Esophagus squamous epithelium (tissue), 5 donors: ENCODE measurements at regions not wholly inside any gene's neighbourhood (a gene's known extent, or its start where the extent isn't known, plus 50 kb on each side); places are given as distances from the start of the nearest gene placed in this dataset.
"Not testable (repeated sequence)": the region's sequence is repeated elsewhere in the genome, so short reads cannot be mapped to it uniquely, and the experiment has no call there.

ENCODE experiments used
- DNase-seq: peaks from one replicate; lab custom pipeline; 2025; lab: John Stamatoyannopoulos, UW
- H3K27ac ChIP-seq, 4 donors: fragments of 200-600 bp; sonication (generic); one replicate each; pipeline ENCODE4 v1.5.1; 2016 to 2019; ENCODE audit warnings: mild to moderate bottlenecking in 1 of 4
- H3K27me3 ChIP-seq, 4 donors: fragments of 200-600 bp; sonication (generic); 1 replicate in 3 of 4; 2 replicates in 1 of 4; pipeline versions ENCODE4 v1.5.1 to v1.6.0; 2017 to 2021; ENCODE audit warnings: antibody characterized with exemption in 1 of 4
- H3K36me3 ChIP-seq, 3 donors: fragments of 200-600 bp; sonication (generic); one replicate each; pipeline ENCODE4 v1.5.1; 2016 to 2019
- H3K4me1 ChIP-seq, 3 donors: fragments of 200-600 bp; sonication (generic); one replicate each; pipeline ENCODE4 v1.5.1; 2017 to 2019
- H3K4me3 ChIP-seq, 4 donors: fragments of 200-600 bp; sonication (generic); 1 replicate in 3 of 4; 2 replicates in 1 of 4; pipeline ENCODE4 v1.5.1; 2016 to 2019; ENCODE audit warnings: mild to moderate bottlenecking in 2 of 4, moderate library complexity in 1 of 4
- H3K9me3 ChIP-seq, 3 donors: fragments of 200-600 bp; sonication (generic); one replicate each; pipeline ENCODE4 v1.5.1; 2016 to 2019
- POLR2A ChIP-seq, 4 donors: fragments of 450-650 bp; IDR thresholded peaks; one replicate each; pipeline ENCODE4 v1.6.1; 2017; ENCODE audit warnings: antibody characterized with exemption in 4 of 4, mild to moderate bottlenecking in 4 of 4, moderate library complexity in 3 of 4
- WGBS, 2 donors: methylation state at CpG; one replicate each; pipeline ENCODE4 v1.1.5; 2018; 5-methylcytosine and 5-hydroxymethylcytosine counted together
- intact Hi-C: fragments of 100-400 bp; cut with DNase I; formaldehyde crosslinking; loops from one replicate; pipeline ENCODE4 v1.15.0; 2022
- TF ChIP-seq, protein P1 (sequence below), 6 experiments: fragments of 450-650 bp in 4 of 6; fragments of 200-600 bp in 2 of 6; sonication (generic) in 2 of 6; IDR thresholded peaks; one replicate each; pipeline ENCODE4 v1.5.1; 2016 to 2019; ENCODE audit warnings: antibody characterized with exemption in 6 of 6, mild to moderate bottlenecking in 4 of 6, moderate library complexity in 4 of 6
- donor health status: DM: yes; HTN: yes; CAD: no.

DNA sequence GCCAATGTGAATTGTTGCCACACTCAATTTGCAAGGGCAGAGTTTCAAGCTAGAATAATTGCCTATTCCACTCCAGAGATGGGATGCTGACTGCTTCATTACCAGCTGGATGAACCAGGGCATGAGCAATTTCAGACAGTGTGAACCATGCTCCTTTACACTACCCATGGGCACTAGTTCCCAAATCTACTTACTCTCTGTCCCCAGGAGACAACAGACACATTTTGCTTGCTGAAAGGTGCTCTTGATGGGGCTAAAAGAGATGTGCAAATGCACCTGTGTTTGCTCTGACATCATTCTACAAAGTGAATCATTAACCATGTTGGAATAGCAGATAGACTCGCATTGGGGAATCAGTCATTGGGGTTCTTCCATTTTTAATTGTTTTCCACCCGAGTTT lies 522.3 kb upstream of the NUDT12 start:
- no peaks in the 10 kb centered on the region for H3K4me1 ChIP-seq
- WGBS, 2 donors: 38 to 58% methylated on average over 2 of the region's 2 CpGs
- H3K4me3 ChIP-seq: no peak overlapping the region
- intact Hi-C loops: no loop called here
- no peak for DNase-seq
- no peaks in the 10 kb centered on the region for H3K27me3 ChIP-seq
- H3K27ac ChIP-seq: no peak overlapping the region
- H3K9me3 ChIP-seq: no peaks in the 10 kb centered on the region
- TF ChIP-seq, protein P1, sequence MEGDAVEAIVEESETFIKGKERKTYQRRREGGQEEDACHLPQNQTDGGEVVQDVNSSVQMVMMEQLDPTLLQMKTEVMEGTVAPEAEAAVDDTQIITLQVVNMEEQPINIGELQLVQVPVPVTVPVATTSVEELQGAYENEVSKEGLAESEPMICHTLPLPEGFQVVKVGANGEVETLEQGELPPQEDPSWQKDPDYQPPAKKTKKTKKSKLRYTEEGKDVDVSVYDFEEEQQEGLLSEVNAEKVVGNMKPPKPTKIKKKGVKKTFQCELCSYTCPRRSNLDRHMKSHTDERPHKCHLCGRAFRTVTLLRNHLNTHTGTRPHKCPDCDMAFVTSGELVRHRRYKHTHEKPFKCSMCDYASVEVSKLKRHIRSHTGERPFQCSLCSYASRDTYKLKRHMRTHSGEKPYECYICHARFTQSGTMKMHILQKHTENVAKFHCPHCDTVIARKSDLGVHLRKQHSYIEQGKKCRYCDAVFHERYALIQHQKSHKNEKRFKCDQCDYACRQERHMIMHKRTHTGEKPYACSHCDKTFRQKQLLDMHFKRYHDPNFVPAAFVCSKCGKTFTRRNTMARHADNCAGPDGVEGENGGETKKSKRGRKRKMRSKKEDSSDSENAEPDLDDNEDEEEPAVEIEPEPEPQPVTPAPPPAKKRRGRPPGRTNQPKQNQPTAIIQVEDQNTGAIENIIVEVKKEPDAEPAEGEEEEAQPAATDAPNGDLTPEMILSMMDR (IDR thresholded peaks at IDR 0.05): no peak
- TF ChIP-seq POLR2A (IDR thresholded peaks at IDR 0.05): no peak
- no peaks in the 10 kb centered on the region for H3K36me3 ChIP-seq

DNA sequence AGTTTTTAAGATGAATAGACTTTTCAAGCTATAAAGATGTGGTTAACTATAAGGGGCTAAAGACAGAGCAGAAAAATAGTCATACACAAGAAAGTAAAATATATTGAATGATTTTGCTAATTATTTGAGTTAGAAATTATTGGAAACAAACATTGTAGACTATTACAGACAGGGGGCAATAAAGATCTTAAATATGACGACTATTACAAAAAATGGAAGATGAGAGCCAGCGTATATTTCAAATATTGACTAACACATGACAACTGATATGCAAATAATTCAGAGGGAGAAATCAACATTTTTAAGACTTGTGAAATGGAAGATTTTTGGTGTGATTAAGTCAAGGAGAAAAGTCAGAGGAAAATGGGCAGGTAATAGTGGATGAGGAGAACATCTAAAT lies 520.2 kb upstream of the NUDT12 start:
- no peak for DNase-seq
- H3K4me1 ChIP-seq: no peaks in the 10 kb centered on the region
- H3K4me3 ChIP-seq: no peak overlapping the region
- no peaks in the 10 kb centered on the region for H3K9me3 ChIP-seq
- no peaks in the 10 kb centered on the region for H3K36me3 ChIP-seq
- no peaks in the 10 kb centered on the region for H3K27me3 ChIP-seq
- no peak overlapping the region for H3K27ac ChIP-seq
- intact Hi-C loops: no loop called here
- 83 to 87% methylated on average over 2 of the region's 2 CpGs for WGBS, 2 donors
- TF ChIP-seq, protein P1 (IDR thresholded peaks at IDR 0.05): no peak
- no peak for TF ChIP-seq POLR2A (IDR thresholded peaks at IDR 0.05)

DNA sequence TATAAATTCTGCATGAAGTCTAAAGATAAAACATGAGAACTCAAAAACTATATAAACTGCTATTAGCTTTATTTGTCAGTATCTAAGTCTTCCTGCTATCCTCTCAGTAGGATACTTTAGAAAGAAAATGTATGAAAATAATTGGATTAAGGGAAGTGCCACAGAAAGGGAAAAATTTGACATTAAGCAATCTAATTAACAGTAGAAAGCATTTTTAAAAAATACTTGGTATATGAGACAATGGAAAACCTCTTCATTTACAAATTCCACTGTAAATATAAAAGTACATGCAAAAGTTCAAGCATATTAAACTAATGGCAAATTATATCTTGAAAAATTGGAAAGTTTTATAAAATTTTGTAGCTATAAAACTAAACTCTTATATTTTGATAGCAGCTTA lies 518.6 kb upstream of the NUDT12 start:
- Histone ChIP-seq H3K36me3 (no peaks in the 10 kb centered on the region), H3K27me3 (no peaks in the 10 kb centered on the region), H3K4me1 (no peaks in the 10 kb centered on the region), H3K9me3 (no peaks in the 10 kb centered on the region), H3K27ac (no peak overlapping the region), H3K4me3 (no peak overlapping the region)
- intact Hi-C loops: no loop called here
- TF ChIP-seq POLR2A (IDR thresholded peaks at IDR 0.05): no peak
- TF ChIP-seq, protein P1 (IDR thresholded peaks at IDR 0.05): no peak
- DNase-seq: no peak

DNA sequence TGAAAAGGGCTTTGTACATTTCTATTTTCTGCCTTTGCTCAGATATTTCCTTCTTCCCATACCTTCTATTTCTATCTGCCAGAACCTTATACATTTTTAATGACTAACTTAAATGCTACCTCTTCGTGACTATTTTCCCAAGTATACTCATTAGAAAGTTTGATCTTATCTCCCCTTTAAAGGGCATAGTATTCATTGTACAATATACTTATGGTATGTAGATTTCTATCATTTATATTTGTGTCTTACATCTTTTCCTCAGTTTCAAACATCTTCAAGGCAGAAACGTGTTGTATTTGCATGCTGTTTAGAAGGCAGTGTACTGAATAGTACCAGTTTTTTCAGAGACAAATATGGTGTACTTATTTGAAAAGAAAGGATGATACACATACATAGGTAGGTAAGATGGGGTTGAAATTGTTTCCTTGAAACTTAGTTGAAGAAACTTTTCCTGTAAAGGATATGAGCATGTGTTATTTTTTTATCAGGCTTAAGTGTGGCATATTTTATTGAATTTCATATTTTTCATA lies 518.1 kb upstream of the NUDT12 start:
- TF ChIP-seq, protein P1 (IDR thresholded peaks at IDR 0.05): no peak
- TF ChIP-seq POLR2A (IDR thresholded peaks at IDR 0.05): no peak
- Histone ChIP-seq H3K27me3 (no peaks in the 10 kb centered on the region), H3K36me3 (no peaks in the 10 kb centered on the region), H3K4me3 (no peak overlapping the region), H3K27ac (no peak overlapping the region), H3K9me3 (no peaks in the 10 kb centered on the region), H3K4me1 (no peaks in the 10 kb centered on the region)
- no peak for DNase-seq
- intact Hi-C loops: no loop called here
- WGBS, 2 donors: 37 to 45% methylated on average over 2 of the region's 2 CpGs

DNA sequence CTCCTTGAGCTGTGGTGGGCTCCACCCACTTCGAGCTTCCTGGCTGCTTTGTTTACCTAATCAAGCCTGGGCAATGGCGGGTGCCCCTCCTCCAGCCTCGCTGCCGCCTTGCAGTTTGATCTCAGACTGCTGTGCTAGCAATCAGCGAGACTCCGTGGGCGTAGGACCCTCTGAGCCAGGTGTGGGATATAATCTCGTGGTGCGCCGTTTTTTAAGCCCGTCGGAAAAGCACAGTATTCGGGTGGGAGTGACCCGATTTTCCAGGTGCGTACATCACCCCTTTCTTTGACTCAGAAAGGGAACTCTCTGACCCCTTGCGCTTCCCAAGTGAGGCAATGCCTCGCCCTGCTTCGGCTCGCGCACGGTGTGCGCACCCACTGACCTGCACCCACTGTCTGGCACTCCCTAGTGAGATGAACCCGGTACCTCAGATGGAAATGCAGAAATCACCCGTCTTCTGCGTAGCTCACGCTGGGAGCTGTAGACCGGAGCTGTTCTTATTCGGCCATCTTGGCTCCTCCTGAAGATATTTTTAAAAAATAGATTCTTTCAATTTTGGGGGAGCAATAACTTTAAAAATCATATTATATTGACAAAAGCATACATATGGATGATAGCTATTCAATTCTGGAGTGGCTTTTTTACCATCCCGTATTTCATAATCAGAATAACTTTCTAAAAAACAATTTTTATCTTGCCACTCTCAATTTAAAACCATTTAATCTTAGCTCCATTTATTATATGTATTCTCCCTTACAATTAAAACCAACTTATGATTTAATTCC lies 517.5 kb upstream of the NUDT12 start:
- H3K4me1 ChIP-seq, H3K36me3 ChIP-seq, H3K4me3 ChIP-seq, H3K27ac ChIP-seq, H3K27me3 ChIP-seq, H3K9me3 ChIP-seq, DNase-seq, intact Hi-C loops: not testable (repeated sequence)
- WGBS, 2 donors: 86 to 93% methylated on average over 9 to 10 of the region's 29 CpGs
